ENCODE measurements at regions not wholly inside any gene's neighbourhood (a gene's known extent, or its start where the extent isn't known, plus 50 kb on each side); places are given as distances from the start of the nearest gene placed in this dataset.

- no peak for TF ChIP-seq CTCF (IDR thresholded peaks at IDR 0.05; ENCODE audit: insufficient read depth, low read length, missing control alignments)
- DNase-seq (ENCODE audit: low read depth, low spot score) = no peak
- no peak overlapping the region for H3K4me3 ChIP-seq (ENCODE audit: low read depth, low read length)
- CTCF ChIA-PET = interaction anchor here (6.1 kb wide), 1 partner anchor 133 kb away, joined by 32 read pairs; no protein-coding TSS in a partner anchor
- POLR2A ChIA-PET = no interaction called here
These were observed 142.4 kb upstream of the BMPER start for GRCh38 chr7:33762911-33763306.

DNA sequence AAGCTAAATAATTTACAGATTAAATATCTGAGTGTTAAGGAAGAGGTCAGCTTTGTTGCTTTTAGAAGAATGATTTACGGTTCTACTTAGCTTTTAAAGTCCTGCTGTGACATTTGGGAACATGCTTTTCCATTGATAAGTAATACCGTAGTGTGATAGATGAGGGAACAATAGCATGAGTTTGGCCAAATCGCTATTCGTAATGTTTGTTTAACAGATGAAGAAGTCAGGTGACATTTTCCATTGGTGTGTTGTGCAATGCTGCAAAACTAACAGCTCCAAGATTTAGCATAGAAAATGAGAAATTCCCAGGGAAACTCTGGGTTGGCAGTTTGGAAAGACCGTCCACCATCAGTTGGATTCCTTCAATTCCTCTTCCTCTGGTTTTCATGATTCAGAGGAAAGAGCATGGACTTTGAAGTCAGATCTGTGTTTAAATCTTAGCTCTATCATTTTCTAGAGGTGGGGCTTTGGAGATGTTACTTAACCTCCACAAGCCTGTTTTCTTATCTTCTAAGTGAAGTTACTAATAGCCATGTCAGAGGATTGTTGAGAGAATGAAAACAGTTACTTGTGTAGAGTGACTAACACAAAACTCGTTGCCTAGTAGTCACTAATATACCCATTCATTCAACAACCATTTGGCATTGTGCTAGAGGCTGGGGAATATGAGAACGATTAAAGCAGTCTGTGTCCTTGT lies 140.4 kb upstream of the BMPER start:
- DNase-seq (ENCODE audit: low read depth, low spot score) = no peak
- ChIA-PET POLR2A (no interaction called here), CTCF (interaction anchor here (0.6 to 6.1 kb wide), 7 partner anchors 12 to 305 kb away, joined by 3 to 32 read pairs (median 3); no protein-coding TSS in a partner anchor)
- H3K4me3 ChIP-seq (ENCODE audit: low read depth, low read length) = no peak overlapping the region
- no peak for TF ChIP-seq CTCF (IDR thresholded peaks at IDR 0.05; ENCODE audit: insufficient read depth, low read length, missing control alignments)

DNA sequence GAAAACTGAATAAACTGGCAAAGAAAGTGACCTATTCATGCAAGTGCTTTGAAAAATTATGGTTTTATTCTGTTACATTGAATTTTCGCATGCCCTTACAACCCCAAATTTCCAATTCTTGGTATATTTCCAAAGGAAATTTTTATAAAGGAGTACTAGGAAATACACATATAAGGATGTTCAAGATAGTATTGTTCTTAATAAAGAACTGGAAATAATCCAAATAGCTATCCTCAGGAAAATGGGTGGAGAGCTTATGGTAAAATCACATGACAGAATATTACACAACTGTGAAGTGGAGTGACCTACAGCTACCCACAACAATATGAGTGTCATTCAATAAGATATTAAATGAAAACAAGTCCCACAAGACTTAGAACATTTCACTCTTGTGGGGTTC lies 138.9 kb upstream of the BMPER start:
- CTCF ChIA-PET = interaction anchor here (0.6 to 1.6 kb wide), 4 partner anchors 8 to 138 kb away, joined by 3 to 6 read pairs (median 4); no protein-coding TSS in a partner anchor
- H3K4me3 ChIP-seq (ENCODE audit: low read depth, low read length) = no peak overlapping the region
- POLR2A ChIA-PET = no interaction called here
- no peak for DNase-seq (ENCODE audit: low read depth, low spot score)
- TF ChIP-seq CTCF (IDR thresholded peaks at IDR 0.05; ENCODE audit: insufficient read depth, low read length, missing control alignments) = no peak

- TF ChIP-seq CTCF (IDR thresholded peaks at IDR 0.05; ENCODE audit: insufficient read depth, low read length, missing control alignments) = no peak
- H3K4me3 ChIP-seq (ENCODE audit: low read depth, low read length) = no peak overlapping the region
- ChIA-PET POLR2A (no interaction called here), CTCF (interaction anchor here (2.2 to 4.7 kb wide), 2 partner anchors 9 to 12 kb away, joined by 9 to 19 read pairs; no protein-coding TSS in a partner anchor)
- no peak for DNase-seq (ENCODE audit: low read depth, low spot score)
These were observed 135.4 kb upstream of the BMPER start for GRCh38 chr7:33769930-33770329.

DNA sequence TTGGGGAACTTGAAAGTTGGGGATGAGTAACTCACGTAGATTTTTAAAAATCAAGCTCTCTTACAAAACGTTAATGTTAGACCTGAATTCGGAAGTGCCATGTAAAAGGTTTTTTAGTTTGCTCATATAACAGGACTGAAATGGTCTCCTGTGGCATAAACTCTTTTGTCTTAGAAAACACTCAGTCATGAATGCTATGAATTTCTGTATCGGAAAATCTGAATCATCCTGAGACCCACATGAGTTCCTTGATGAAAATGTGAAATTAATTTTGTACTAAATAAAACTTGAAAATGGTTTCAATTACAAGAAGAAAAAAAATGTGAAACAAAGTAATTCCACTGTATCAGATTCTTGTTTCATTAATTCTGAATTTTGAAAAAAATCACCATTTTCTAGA lies 134.8 kb upstream of the BMPER start:
- POLR2A ChIA-PET = no interaction called here
- TF ChIP-seq CTCF (IDR thresholded peaks at IDR 0.05; ENCODE audit: insufficient read depth, low read length, missing control alignments) = no peak
- H3K4me3 ChIP-seq (ENCODE audit: low read depth, low read length) = no peak overlapping the region
- no peak for DNase-seq (ENCODE audit: low read depth, low spot score)
- CTCF ChIA-PET = interaction anchor here (1.7 to 4.7 kb wide), 3 partner anchors 10 to 124 kb away, joined by 6 to 19 read pairs (median 9); no protein-coding TSS in a partner anchor

- ChIA-PET POLR2A (no interaction called here), CTCF (interaction anchor here (1.1 to 4.7 kb wide), 3 partner anchors 11 to 124 kb away, joined by 5 to 19 read pairs (median 6); no protein-coding TSS in a partner anchor)
- TF ChIP-seq CTCF (IDR thresholded peaks at IDR 0.05; ENCODE audit: insufficient read depth, low read length, missing control alignments) = no peak
- DNase-seq (ENCODE audit: low read depth, low spot score) = no peak
- no peak overlapping the region for H3K4me3 ChIP-seq (ENCODE audit: low read depth, low read length)
These were observed 133.9 kb upstream of the BMPER start for GRCh38 chr7:33771422-33771821.

Measured in AG04449 (cell line).